ENCODE measurements at regions not wholly inside any gene's neighbourhood (a gene's known extent, or its start where the extent isn't known, plus 50 kb on each side); places are given as distances from the start of the nearest gene placed in this dataset.
"Not testable (repeated sequence)": the region's sequence is repeated elsewhere in the genome, so short reads cannot be mapped to it uniquely, and the experiment has no call there.

DNA sequence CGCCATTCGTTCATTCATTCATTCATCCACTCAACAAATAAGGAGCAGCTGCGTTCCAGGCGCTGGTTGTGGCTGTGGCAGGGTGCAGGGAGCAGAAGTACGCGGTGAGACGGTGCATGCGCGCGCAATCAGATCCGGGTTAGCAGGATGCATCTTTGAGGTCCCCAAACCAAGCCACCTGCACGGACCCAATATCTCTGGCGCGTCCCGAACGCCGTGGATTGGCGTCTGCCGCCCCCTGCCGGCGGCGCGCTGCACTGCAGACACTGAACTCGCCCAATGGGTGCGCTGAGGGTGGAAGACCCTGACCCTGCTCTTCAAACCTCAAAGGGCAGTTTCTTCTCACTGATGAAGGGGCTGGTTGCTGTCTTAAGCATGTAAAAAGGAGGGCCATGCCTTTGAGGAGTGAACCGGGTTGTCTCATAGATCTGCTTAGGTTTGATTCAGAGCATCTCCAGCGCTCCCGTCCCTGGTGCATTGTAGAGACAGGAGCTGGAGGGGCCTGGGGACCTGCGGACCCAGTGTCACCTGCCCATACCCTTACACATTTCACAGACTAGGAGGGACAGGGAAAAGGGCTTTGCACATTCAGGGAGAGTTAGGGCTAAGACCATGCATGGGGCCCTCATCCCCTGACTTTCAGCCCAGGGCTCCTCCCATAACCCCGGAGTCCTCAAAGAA, 102.5 kb downstream of the RAMP3 start:
- TF ChIP-seq, protein P1, sequence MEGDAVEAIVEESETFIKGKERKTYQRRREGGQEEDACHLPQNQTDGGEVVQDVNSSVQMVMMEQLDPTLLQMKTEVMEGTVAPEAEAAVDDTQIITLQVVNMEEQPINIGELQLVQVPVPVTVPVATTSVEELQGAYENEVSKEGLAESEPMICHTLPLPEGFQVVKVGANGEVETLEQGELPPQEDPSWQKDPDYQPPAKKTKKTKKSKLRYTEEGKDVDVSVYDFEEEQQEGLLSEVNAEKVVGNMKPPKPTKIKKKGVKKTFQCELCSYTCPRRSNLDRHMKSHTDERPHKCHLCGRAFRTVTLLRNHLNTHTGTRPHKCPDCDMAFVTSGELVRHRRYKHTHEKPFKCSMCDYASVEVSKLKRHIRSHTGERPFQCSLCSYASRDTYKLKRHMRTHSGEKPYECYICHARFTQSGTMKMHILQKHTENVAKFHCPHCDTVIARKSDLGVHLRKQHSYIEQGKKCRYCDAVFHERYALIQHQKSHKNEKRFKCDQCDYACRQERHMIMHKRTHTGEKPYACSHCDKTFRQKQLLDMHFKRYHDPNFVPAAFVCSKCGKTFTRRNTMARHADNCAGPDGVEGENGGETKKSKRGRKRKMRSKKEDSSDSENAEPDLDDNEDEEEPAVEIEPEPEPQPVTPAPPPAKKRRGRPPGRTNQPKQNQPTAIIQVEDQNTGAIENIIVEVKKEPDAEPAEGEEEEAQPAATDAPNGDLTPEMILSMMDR (IDR thresholded peaks at IDR 0.05), result peak in 2 of 3 donors; percentile 81 to 91
- ATAC-seq (ENCODE audit: low FRiP score) (no peak), DNase-seq (ENCODE audit: low spot score) (no peak)

DNA sequence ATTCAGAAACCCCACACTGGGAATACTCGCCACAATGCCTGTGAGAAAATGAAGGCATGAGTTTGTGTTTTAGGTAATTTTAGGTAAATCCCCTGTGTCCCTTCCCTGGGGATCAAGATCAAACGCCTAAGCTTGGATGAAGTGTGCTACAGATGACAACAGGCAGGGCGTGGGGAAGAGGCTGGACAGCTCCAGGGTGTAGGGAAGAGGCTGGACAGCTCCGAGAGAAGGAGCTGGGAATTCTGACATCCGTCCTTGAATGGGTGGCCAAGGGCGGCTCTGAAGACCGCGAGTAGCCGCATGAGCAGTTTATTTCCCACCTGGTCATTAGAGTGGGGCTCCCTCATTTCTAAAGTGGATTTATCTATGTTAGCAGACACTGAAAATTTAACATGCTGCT, 109.7 kb downstream of the RAMP3 start:
- ATAC-seq (ENCODE audit: low FRiP score) (no peak), DNase-seq (ENCODE audit: low spot score) (no peak)
- TF ChIP-seq, protein P1 (IDR thresholded peaks at IDR 0.05), result no peak

DNA sequence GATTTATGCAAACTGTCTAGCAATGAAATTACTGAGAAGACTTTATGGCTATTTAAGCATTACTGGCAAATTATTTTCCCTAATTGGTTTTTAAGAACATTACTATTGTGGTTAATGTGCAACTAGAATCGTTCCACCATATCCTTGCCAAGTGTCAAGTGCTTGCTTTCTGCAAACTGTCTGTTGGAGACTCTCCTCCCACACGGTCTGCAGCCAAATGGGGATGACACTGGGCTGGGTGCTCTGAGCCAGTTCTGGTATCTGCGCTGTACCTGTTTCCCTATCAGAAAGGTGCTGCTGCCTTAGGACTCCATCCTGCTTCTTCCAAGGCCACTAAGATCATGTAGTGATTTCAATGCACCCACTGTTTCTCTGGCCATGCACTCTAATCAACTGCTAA, 110.4 kb downstream of the RAMP3 start:
- no peak for ATAC-seq (ENCODE audit: low FRiP score)
- TF ChIP-seq, protein P1 (IDR thresholded peaks at IDR 0.05), result no peak
- no peak for DNase-seq (ENCODE audit: low spot score)

DNA sequence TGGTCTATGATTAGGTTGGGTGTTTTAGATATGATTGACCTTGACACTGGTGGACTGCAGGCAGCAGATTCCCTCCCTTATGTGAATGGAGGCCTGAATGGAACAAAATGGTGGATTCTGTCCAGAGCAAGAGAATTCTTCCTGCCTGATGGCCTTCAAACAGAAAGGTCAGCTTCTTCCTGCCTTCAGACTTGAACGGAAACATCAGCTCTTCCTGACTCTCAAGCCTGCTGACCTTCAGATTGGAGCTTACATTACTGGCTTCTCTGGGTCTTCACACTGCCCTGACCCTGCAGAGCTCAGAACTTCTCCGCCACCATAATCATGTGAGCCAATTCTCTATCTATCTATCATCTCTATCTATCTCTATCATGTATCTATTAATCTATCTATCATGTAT, 111.6 kb downstream of the RAMP3 start:
- no peak for DNase-seq (ENCODE audit: low spot score)
- TF ChIP-seq, protein P1 (IDR thresholded peaks at IDR 0.05), result no peak
- no peak for ATAC-seq (ENCODE audit: low FRiP score)

DNA sequence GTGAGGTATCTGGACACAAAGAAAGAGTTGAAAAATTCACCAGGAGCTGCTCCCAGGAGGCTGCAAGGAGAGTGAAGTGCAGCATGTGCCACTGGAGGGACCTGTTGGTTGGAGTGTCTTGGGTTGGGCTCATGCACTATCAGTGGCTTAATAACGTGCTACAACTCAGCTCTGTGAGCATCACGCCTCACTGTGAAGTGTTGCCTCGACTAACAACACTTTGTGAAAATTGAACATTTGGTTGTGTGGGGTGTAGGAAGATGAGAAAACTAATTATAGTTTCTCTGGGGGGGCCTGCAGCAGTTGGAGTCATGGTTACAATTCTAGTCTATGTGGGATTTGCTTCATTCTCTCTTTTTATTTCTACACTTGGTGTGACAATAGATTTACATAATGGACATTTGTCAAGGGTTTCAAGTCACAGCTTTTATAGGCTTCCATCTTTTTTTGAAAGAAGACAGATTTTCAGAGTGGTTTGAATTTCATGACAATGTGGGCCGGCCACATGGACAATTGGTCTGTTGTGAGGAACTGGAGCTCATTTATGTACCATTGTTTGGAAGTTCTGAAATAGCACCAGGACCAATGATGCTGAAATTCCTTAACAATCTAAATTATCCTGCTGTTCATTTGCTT, 121.3 kb downstream of the RAMP3 start:
- ATAC-seq (ENCODE audit: low FRiP score), result no peak
- DNase-seq (ENCODE audit: low spot score), result no peak
- TF ChIP-seq, protein P1 (IDR thresholded peaks at IDR 0.05), result no peak

DNA sequence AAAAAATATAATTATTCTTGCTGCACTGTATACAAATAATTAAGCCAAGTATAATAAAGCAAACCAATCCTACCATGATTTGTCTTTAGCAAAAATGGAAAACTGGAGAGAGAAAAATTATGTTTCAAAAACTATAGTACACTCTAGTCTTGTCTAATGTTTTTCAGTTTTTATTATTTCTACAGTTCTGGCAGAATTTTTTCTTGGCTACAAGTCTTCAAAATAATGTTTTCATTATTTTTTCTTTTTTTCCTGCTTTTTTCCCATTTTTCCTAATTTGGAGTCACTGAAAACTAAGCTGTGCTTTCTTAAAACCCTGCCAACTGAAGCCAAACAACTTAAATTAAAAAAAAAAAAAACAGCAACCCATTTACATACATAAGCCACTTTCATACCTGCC, 132.0 kb downstream of the RAMP3 start:
- ATAC-seq (ENCODE audit: low FRiP score), result not testable (repeated sequence)

DNA sequence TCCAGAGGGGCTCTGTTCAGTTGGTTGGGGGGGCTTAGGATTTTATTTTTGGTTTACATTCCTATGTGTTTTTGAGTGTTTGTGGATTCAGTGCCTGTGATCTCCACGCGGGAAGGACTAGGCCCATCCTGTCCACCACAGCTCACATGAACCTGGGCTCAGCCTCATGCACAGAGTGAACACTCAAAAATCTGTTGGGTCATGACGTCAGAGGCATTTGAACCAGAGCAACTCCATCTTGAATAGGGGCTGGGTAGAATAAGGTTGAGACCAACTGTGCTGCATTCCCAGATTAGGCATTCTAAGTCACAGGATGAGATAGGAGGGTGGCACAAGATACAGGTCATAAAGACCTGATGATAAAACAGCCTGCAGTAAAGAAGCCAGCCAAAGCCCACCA, 133.3 kb downstream of the RAMP3 start:
- no peak for DNase-seq (ENCODE audit: low spot score)

More for the DNA sequence above, 132.0 kb downstream of the RAMP3 start:
- not testable (repeated sequence) for DNase-seq (ENCODE audit: low spot score)

More for the DNA sequence above, 133.3 kb downstream of the RAMP3 start:
- TF ChIP-seq, protein P1 (IDR thresholded peaks at IDR 0.05), result no peak
- no peak for ATAC-seq (ENCODE audit: low FRiP score)
